GM12878 (cell line): ENCODE measurements at regions not wholly inside any gene's neighbourhood (a gene's known extent, or its start where the extent isn't known, plus 50 kb on each side); places are given as distances from the start of the nearest gene placed in this dataset.

Source experiments
- CBX3 ChIP-seq: fragments of 200-600 bp; sonication (generic); IDR thresholded peaks from 2 replicates; pipeline ENCODE4 v1.6.1; 2016; ENCODE audit warnings: low read depth, borderline replicate concordance
- LARP7 ChIP-seq: fragments of 450-650 bp; IDR thresholded peaks from 2 replicates; pipeline ENCODE4 v1.6.1; 2017; ENCODE audit warnings: mild to moderate bottlenecking
- MEF2B ChIP-seq: fragments of 450-650 bp; IDR thresholded peaks from 2 replicates; pipeline ENCODE4 v1.6.1; 2018; ENCODE audit warnings: mild to moderate bottlenecking, moderate library complexity; ENCODE audit not compliant: partially characterized antibody, poor library complexity, severe bottlenecking
- POLR2A ChIP-seq: IDR thresholded peaks from 2 replicates; pipeline ENCODE4 v1.6.1; 2011; ENCODE audit warnings: low read depth, mild to moderate bottlenecking, low read length
- RBBP5 ChIP-seq: fragments of 200-600 bp; sonication (generic); conservative IDR thresholded peaks from 2 replicates; pipeline ENCODE4 v1.6.1; 2016
- TCF7 ChIP-seq: IDR thresholded peaks from 2 replicates; pipeline ENCODE4 v1.6.1; 2014; ENCODE audit warnings: antibody characterized with exemption, borderline replicate concordance
- TF ChIP-seq, protein P1 (sequence below), 3 experiments: IDR thresholded peaks in 2 of 3; conservative IDR thresholded peaks in 1 of 3; 2 replicates each; pipeline ENCODE4 v1.5.1; 2011; ENCODE audit warnings: low read depth in 3 of 3, low read length in 3 of 3, mild to moderate bottlenecking in 3 of 3, control low read depth in 2 of 3, moderate library complexity in 2 of 3, inconsistent platforms in 1 of 3, mixed read lengths in 1 of 3; ENCODE audit not compliant: control insufficient read depth in 2 of 3, insufficient read depth in 1 of 3; ENCODE audit errors: extremely low read depth in 1 of 3
- TF ChIP-seq, protein P2 (sequence below): IDR thresholded peaks from 2 replicates; pipeline ENCODE4 v1.6.1; 2012; ENCODE audit warnings: mild to moderate bottlenecking, low read depth, low read length

DNA sequence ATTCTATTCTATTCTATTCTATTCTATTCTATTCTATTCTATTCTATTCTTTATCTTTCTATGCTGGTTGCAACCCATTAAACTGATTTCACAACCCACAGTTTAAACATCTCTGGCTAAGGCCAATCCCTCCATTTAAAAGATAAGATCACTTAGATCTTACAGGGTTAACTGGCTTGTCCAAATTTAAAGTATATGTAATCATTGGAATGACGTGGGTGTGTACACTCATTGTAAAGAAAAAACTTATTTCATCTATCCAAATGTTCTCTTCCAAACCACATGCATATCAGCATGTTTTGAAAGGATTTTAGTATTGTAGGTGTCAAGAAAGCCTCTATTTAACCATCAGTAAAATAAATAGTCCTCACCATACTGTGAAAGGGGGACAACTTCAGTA is 299.6 kb upstream of the RUNX1 start:
- TF ChIP-seq, protein P1, sequence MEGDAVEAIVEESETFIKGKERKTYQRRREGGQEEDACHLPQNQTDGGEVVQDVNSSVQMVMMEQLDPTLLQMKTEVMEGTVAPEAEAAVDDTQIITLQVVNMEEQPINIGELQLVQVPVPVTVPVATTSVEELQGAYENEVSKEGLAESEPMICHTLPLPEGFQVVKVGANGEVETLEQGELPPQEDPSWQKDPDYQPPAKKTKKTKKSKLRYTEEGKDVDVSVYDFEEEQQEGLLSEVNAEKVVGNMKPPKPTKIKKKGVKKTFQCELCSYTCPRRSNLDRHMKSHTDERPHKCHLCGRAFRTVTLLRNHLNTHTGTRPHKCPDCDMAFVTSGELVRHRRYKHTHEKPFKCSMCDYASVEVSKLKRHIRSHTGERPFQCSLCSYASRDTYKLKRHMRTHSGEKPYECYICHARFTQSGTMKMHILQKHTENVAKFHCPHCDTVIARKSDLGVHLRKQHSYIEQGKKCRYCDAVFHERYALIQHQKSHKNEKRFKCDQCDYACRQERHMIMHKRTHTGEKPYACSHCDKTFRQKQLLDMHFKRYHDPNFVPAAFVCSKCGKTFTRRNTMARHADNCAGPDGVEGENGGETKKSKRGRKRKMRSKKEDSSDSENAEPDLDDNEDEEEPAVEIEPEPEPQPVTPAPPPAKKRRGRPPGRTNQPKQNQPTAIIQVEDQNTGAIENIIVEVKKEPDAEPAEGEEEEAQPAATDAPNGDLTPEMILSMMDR (IDR thresholded peaks at IDR 0.05 in 2 of 3, conservative IDR thresholded peaks at IDR 0.05 in 1 of 3; ENCODE audit: control insufficient read depth in 2 of 3, extremely low read depth in 1 of 3, insufficient read depth in 1 of 3, low read depth in 3 of 3, low read length in 3 of 3), result no peak
- TF ChIP-seq CBX3 (no peak), RBBP5 (no peak), MEF2B (no peak), LARP7 (no peak), TCF7 (no peak), POLR2A (no peak)
- TF ChIP-seq, protein P2, sequence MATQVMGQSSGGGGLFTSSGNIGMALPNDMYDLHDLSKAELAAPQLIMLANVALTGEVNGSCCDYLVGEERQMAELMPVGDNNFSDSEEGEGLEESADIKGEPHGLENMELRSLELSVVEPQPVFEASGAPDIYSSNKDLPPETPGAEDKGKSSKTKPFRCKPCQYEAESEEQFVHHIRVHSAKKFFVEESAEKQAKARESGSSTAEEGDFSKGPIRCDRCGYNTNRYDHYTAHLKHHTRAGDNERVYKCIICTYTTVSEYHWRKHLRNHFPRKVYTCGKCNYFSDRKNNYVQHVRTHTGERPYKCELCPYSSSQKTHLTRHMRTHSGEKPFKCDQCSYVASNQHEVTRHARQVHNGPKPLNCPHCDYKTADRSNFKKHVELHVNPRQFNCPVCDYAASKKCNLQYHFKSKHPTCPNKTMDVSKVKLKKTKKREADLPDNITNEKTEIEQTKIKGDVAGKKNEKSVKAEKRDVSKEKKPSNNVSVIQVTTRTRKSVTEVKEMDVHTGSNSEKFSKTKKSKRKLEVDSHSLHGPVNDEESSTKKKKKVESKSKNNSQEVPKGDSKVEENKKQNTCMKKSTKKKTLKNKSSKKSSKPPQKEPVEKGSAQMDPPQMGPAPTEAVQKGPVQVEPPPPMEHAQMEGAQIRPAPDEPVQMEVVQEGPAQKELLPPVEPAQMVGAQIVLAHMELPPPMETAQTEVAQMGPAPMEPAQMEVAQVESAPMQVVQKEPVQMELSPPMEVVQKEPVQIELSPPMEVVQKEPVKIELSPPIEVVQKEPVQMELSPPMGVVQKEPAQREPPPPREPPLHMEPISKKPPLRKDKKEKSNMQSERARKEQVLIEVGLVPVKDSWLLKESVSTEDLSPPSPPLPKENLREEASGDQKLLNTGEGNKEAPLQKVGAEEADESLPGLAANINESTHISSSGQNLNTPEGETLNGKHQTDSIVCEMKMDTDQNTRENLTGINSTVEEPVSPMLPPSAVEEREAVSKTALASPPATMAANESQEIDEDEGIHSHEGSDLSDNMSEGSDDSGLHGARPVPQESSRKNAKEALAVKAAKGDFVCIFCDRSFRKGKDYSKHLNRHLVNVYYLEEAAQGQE, result no peak
